IPS DF 6.9 (cell line): ENCODE measurements at regions not wholly inside any gene's neighbourhood (a gene's known extent, or its start where the extent isn't known, plus 50 kb on each side); places are given as distances from the start of the nearest gene placed in this dataset.

Experiments
- DNase-seq: peaks from one replicate; pipeline ENCODE4 v3.0.0-alpha.2; 2013; ENCODE audit warnings: low read depth, low spot score
- H3K27ac ChIP-seq: one replicate; pipeline ENCODE4 v1.5.1; 2013; ENCODE audit warnings: low read length, control low read depth
- H3K27me3 ChIP-seq: 2 replicates; pipeline ENCODE4 v1.6.1; 2013; ENCODE audit warnings: mild to moderate bottlenecking, low read length; ENCODE audit not compliant: control insufficient read depth, insufficient read depth
- H3K36me3 ChIP-seq: 2 replicates; pipeline ENCODE4 v1.6.1; 2013; ENCODE audit warnings: low read length; ENCODE audit not compliant: control insufficient read depth, insufficient read depth
- H3K4me1 ChIP-seq: 2 replicates; pipeline ENCODE4 v1.6.1; 2013; ENCODE audit warnings: low read length; ENCODE audit not compliant: control insufficient read depth, insufficient read depth
- H3K4me3 ChIP-seq: 2 replicates; pipeline ENCODE4 v1.5.1; 2013; ENCODE audit warnings: mild to moderate bottlenecking, low read length
- H3K9me3 ChIP-seq: 2 replicates; pipeline ENCODE4 v1.6.1; 2013; ENCODE audit warnings: low read length, inconsistent platforms; ENCODE audit not compliant: control insufficient read depth, insufficient read depth
- WGBS: extraction: QIAGEN DNeasy Blood & Tissue Kit; methylation state at CpG from one replicate; pipeline ENCODE4 v1.1.7; 2013; ENCODE audit warnings: mixed read lengths, missing lambda C conversion rate; ENCODE audit not compliant: insufficient read length, insufficient coverage; 5-methylcytosine and 5-hydroxymethylcytosine counted together

DNA sequence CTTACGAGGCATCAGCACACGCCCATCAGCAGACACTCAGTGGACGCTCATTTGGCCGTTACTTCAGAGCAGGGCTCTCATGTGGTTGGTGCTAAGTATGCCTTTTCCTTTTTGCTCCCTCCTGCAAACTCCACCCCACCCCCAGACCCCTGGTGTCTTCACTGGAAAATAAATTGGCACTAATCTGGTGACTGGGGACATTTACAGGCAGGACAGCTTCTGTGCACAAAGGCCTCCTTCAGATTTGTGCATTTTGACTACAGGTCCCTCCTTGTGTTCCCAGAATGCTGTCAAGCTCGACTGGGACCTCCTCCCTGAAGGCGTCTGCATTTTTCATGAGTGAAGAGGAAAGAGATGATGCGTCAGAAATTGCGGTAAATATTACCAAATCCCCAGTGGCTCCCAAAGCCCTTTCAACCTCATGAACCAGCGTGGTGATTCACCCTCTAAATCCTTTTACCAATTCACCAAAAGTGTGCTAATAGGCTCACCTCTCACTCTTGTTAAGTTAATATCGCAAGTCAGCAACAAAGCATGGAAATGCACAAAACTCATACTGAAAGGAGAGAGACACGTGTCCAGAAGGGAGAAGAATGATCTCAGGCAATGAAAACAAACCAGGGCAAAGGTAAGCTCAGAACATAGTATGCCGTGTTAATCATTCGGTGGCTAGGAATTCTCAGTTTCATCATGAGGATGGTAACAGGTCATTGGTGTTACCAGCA lies 119.0 kb downstream of the NKX6-1 start:
- DNase-seq = no peak
- no peak overlapping the region for H3K27ac ChIP-seq
- H3K9me3 ChIP-seq = no peaks in the 10 kb centered on the region
- H3K27me3 ChIP-seq = peaks cover 16% of the 10 kb centered on the region
- no peak overlapping the region for H3K4me3 ChIP-seq
- no CpG with 5 or more reads among the region's 13 CpGs for WGBS
- peaks cover 6% of the 10 kb centered on the region; the same call in 1 of the 2 replicates for H3K4me1 ChIP-seq
- H3K36me3 ChIP-seq = no peaks in the 10 kb centered on the region

- Histone ChIP-seq H3K4me1 (peaks cover 3% of the 10 kb centered on the region; the same call in 1 of the 2 replicates), H3K36me3 (no peaks in the 10 kb centered on the region), H3K27me3 (peaks cover 16% of the 10 kb centered on the region), H3K27ac (no peak overlapping the region), H3K4me3 (no peak overlapping the region), H3K9me3 (no peaks in the 10 kb centered on the region)
- peak; percentile 41 for DNase-seq
- no CpG with 5 or more reads among the region's 4 CpGs for WGBS
Observed at GRCh38 chr4:84378983-84379382, 120.1 kb downstream of the NKX6-1 start.

DNA sequence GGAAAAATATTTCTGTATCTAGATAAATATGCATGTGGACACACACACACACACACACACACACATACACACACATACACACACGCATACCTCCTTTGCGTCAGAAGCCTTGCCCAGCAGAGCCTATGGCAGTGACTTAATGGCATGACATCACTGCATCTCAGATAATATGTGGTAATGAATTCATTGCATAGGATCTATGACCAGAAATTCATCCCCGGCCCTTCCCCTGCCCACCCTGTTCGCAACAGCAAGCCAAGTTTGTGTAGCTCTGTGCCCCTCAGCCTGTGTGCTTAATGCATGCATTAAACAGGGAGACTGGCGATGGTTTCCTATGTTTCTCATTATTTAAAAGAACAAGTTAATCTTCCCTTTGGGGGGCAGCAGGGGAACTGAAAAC lies 120.7 kb downstream of the NKX6-1 start:
- no peak overlapping the region for H3K4me3 ChIP-seq
- no CpG with 5 or more reads among the region's 5 CpGs for WGBS
- H3K27ac ChIP-seq = no peak overlapping the region

GRCh38 chr4:84366907-84367306 lies 132.2 kb downstream of the NKX6-1 start:
- no CpG with 5 or more reads among the region's 2 CpGs for WGBS
- Histone ChIP-seq H3K9me3 (no peaks in the 10 kb centered on the region), H3K27me3 (no peaks in the 10 kb centered on the region), H3K4me3 (no peak overlapping the region), H3K27ac (no peak overlapping the region), H3K4me1 (peaks cover 4% of the 10 kb centered on the region; the same call in 1 of the 2 replicates), H3K36me3 (no peaks in the 10 kb centered on the region)
- no peak for DNase-seq

More for the DNA sequence above, 120.7 kb downstream of the NKX6-1 start:
- Histone ChIP-seq H3K27me3 (peaks cover 16% of the 10 kb centered on the region), H3K36me3 (no peaks in the 10 kb centered on the region), H3K4me1 (peaks cover 3% of the 10 kb centered on the region; the same call in 1 of the 2 replicates), H3K9me3 (no peaks in the 10 kb centered on the region)
- DNase-seq = no peak

GRCh38 chr4:84366161-84366560 lies 132.9 kb downstream of the NKX6-1 start:
- no peak overlapping the region for H3K4me3 ChIP-seq
- no peaks in the 10 kb centered on the region for H3K36me3 ChIP-seq
- no peaks in the 10 kb centered on the region for H3K27me3 ChIP-seq
- DNase-seq = no peak
- H3K4me1 ChIP-seq = peaks cover 4% of the 10 kb centered on the region; the same call in 1 of the 2 replicates
- no peak overlapping the region for H3K27ac ChIP-seq
- WGBS = no CpG with 5 or more reads among the region's 3 CpGs
- no peaks in the 10 kb centered on the region for H3K9me3 ChIP-seq

DNA sequence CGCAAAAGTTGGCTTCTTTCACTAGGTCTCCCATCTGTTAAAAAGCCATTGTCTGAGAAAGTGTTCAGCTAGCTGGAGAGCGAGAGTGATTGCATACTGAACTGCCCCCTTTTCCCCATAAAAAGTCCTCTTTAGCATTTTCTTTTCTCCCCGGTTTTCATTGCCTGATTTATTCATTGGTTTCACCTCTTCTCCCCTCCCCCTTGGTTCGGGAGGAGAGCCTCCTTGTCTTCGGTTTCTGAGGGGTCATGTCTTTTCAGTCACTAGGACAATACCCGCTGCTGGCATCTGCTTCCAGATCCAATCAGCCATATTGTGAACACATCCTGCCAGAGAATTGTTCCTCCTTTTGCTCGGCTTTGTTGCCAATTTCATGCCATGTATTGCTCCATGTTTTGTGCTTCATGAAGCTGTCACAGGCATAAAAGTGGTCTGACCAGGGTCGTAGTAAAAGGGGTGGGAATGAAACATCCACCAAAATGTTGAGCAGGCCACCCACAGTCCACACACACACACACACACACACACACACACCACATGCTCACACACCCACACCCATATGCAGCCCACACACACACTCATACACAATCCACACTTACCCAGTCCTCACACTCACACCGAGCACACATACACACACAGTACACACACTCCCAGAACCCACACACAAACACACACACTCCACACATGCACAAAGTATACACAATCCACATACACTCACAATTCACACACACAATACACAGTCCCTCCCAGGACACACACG lies 136.0 kb downstream of the NKX6-1 start:
- H3K4me1 ChIP-seq = peaks cover 4% of the 10 kb centered on the region; the same call in 1 of the 2 replicates
- 100% methylated on average over 2 of the region's 10 CpGs for WGBS

GRCh38 chr4:84342161-84342560 lies 156.9 kb downstream of the NKX6-1 start:
- Histone ChIP-seq H3K27ac (no peak overlapping the region), H3K9me3 (no peaks in the 10 kb centered on the region), H3K36me3 (no peaks in the 10 kb centered on the region), H3K4me1 (no peaks in the 10 kb centered on the region), H3K27me3 (no peaks in the 10 kb centered on the region), H3K4me3 (no peak overlapping the region)
- WGBS = no CpG with 5 or more reads among the region's 3 CpGs
- DNase-seq = no peak

More for the DNA sequence above, 136.0 kb downstream of the NKX6-1 start:
- H3K27me3 ChIP-seq = no peaks in the 10 kb centered on the region
- H3K27ac ChIP-seq = no peak overlapping the region
- no peak for DNase-seq
- H3K9me3 ChIP-seq = no peaks in the 10 kb centered on the region
- H3K36me3 ChIP-seq = no peaks in the 10 kb centered on the region
- no peak overlapping the region for H3K4me3 ChIP-seq

DNA sequence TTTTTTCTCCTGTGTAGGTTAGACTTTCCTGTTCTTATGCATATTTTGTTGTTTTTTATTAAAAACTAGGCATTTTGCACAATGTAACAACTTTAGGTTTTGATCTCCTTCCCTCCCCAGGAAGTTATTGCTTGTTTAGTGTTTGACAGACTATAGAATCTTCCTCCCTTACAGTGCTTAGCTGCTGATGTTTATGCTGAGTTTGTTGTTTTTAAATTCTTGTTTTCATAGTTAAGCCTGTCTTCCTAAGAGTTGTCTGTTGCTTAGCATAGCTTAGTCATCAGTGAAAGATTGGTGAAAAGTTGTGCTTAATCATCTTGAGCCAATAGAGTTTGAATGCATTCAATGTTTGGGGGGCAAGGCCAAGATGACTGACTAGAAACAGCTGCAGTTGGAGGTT lies 157.5 kb downstream of the NKX6-1 start:
- no peaks in the 10 kb centered on the region for H3K36me3 ChIP-seq
- no peak overlapping the region for H3K27ac ChIP-seq
- H3K4me1 ChIP-seq = no peaks in the 10 kb centered on the region
- no peaks in the 10 kb centered on the region for H3K9me3 ChIP-seq
- no peaks in the 10 kb centered on the region for H3K27me3 ChIP-seq
- no peak for DNase-seq
- H3K4me3 ChIP-seq = no peak overlapping the region

DNA sequence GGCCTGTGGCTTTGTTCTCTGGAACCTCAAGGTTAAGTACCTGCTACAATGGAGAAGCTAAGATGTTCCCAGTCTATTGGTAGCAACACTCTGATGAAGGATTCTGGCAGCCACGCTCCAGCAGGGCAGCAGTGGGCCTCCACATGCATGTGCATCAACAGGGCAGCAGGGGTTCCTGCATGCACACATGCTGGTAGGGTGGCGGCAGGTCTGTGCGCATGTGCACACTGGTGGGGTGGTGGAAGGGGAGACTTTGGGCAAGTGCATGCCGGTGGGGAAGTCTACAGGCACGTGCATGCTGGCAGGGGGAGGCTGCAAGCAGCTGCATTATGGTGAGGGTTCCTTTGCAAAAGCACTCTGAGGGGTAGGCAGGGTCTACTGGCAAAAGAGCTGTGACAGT lies 160.7 kb downstream of the NKX6-1 start:
- no peaks in the 10 kb centered on the region for H3K9me3 ChIP-seq
- no peaks in the 10 kb centered on the region for H3K4me1 ChIP-seq
- H3K36me3 ChIP-seq = no peaks in the 10 kb centered on the region
- WGBS = no CpG with 5 or more reads among the region's 5 CpGs
- H3K27me3 ChIP-seq = no peaks in the 10 kb centered on the region
- no peak overlapping the region for H3K27ac ChIP-seq
- no peak for DNase-seq
- H3K4me3 ChIP-seq = no peak overlapping the region

DNA sequence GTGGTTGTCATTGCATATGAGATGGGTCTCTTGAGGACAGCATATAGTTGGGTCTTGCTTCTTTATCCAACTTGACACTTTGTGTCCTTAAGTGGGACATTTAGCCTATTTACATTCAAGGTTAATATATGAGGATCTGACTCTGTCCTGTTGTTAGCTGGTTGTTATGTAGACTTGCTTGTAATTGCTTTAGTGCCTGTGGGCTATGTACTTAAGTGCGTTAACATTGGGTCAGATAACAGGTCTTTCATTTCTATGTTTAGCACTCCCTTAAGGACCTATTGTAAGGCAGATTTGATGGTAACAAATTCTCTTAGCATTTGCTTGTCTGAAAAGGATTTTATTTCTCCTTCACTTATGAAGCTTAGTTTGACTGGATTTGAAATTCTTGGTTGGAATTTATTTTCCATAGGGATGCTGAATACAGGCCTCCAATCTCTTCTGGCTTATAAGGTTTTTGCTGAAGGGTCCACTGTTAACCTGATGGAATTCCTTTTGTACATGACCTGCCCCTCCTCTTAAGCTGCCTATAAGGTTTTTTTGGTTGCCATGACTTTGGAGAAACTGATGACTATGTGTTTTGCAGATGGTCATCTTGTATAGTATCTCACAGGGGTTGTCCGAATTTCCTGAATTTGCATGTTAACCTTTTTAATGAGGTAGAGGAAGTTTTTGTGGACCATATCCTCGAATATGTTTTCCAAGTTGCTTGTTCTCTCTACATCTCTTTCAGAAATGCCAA lies 162.0 kb downstream of the NKX6-1 start:
- no peak for DNase-seq
- WGBS = no CpG with 5 or more reads among the region's 3 CpGs
- H3K27ac ChIP-seq = no peak overlapping the region

More for the DNA sequence above, 162.0 kb downstream of the NKX6-1 start:
- H3K36me3 ChIP-seq = no peaks in the 10 kb centered on the region
- H3K9me3 ChIP-seq = no peaks in the 10 kb centered on the region
- H3K4me3 ChIP-seq = no peak overlapping the region
- no peaks in the 10 kb centered on the region for H3K4me1 ChIP-seq
- no peaks in the 10 kb centered on the region for H3K27me3 ChIP-seq
